ENCODE measurements at regions not wholly inside any gene's neighbourhood (a gene's known extent, or its start where the extent isn't known, plus 50 kb on each side); places are given as distances from the start of the nearest gene placed in this dataset.

- H3K9me2 ChIP-seq (ENCODE audit: insufficient read depth) = peaks cover 9% of the 10 kb centered on the region
- Mint-ChIP-seq H3K9me3 (peaks cover 6% of the 10 kb centered on the region; the same call in 2 of the 3 replicates), H3K27ac (no peak overlapping the region), H3K4me1 (peaks cover 4% of the 10 kb centered on the region), H3K4me3 (no peak overlapping the region), H3K36me3 (ENCODE audit: low read depth) (no peaks in the 10 kb centered on the region; the same call in 2 of the 3 replicates), H3K27me3 (ENCODE audit: insufficient read depth, low read depth, poor library complexity) (peaks cover 5% of the 10 kb centered on the region)
- ATAC-seq (no peak), DNase-seq (ENCODE audit: low spot score) (no peak)
- no peaks in the 10 kb centered on the region for H3K36me3 ChIP-seq (ENCODE audit: insufficient read depth)
- TF ChIP-seq CTCF (conservative IDR thresholded peaks at IDR 0.05; ENCODE audit: low read depth in 2 of 2) (no peak), REST (IDR thresholded peaks at IDR 0.05; ENCODE audit: unreplicated experiment) (no peak), ZNF114 (CRISPR knock-in tag; IDR thresholded peaks at IDR 0.05) (no peak), STAT1 (IDR thresholded peaks at IDR 0.05; ENCODE audit: unreplicated experiment) (no peak), POLR2AphosphoS5 (IDR thresholded peaks at IDR 0.05; ENCODE audit: low read depth) (no peak), EZH2phosphoT487 (IDR thresholded peaks at IDR 0.05; ENCODE audit: unreplicated experiment) (no peak), CREB1 (CRISPR knock-in tag; IDR thresholded peaks at IDR 0.05; ENCODE audit: low read depth) (no peak)
- no peaks in the 10 kb centered on the region for H3K4me1 ChIP-seq (ENCODE audit: insufficient read depth)
- H3K4me2 ChIP-seq = no peak overlapping the region
- no peak overlapping the region for H2AFZ ChIP-seq
- no peak overlapping the region for H3K4me3 ChIP-seq
- no peaks in the 10 kb centered on the region for H3K79me2 ChIP-seq (replicated peaks; ENCODE audit: insufficient read depth)
- H3K27ac ChIP-seq (ENCODE audit: low read depth) = no peak overlapping the region
- no peaks in the 10 kb centered on the region for H3F3A ChIP-seq (replicated peaks; ENCODE audit: low read depth)
- H3K27me3 ChIP-seq (ENCODE audit: insufficient read depth) = no peaks in the 10 kb centered on the region
- H4K20me1 ChIP-seq (replicated peaks; ENCODE audit: insufficient read depth) = no peaks in the 10 kb centered on the region
Observed at GRCh38 chr17:17411692-17412091, 65.1 kb upstream of the MED9 start.

GRCh38 chr17:17412326-17412725 is 64.5 kb upstream of the MED9 start:
- Mint-ChIP-seq H3K4me3 (no peak overlapping the region), H3K9me3 (peaks cover 6% of the 10 kb centered on the region; the same call in 2 of the 3 replicates)
- no peak for ATAC-seq
- TF ChIP-seq NANOG (IDR thresholded peaks at IDR 0.05; ENCODE audit: borderline replicate concordance) (no peak), ZNF462 (CRISPR knock-in tag; IDR thresholded peaks at IDR 0.05) (no peak), EZH2phosphoT487 (IDR thresholded peaks at IDR 0.05; ENCODE audit: unreplicated experiment) (no peak), JUNB (IDR thresholded peaks at IDR 0.05; ENCODE audit: unreplicated experiment) (no peak), EZH2 (IDR thresholded peaks at IDR 0.05; ENCODE audit: low read depth, unreplicated experiment) (no peak), ZNF114 (CRISPR knock-in tag; IDR thresholded peaks at IDR 0.05) (no peak), CREB1 (CRISPR knock-in tag; IDR thresholded peaks at IDR 0.05; ENCODE audit: low read depth) (no peak)

More at GRCh38 chr17:17412326-17412725, 64.5 kb upstream of the MED9 start:
- no peak overlapping the region for H3K4me2 ChIP-seq
- peaks cover 11% of the 10 kb centered on the region for H3K9me2 ChIP-seq (ENCODE audit: insufficient read depth)
- no peaks in the 10 kb centered on the region for H3K79me2 ChIP-seq (replicated peaks; ENCODE audit: insufficient read depth)
- H3K27me3 ChIP-seq (ENCODE audit: insufficient read depth) = no peaks in the 10 kb centered on the region
- no peak overlapping the region for H2AFZ ChIP-seq
- no peaks in the 10 kb centered on the region for H3F3A ChIP-seq (replicated peaks; ENCODE audit: low read depth)
- no peak overlapping the region for H3K27ac ChIP-seq (ENCODE audit: low read depth)
- no peaks in the 10 kb centered on the region for H3K36me3 ChIP-seq (ENCODE audit: insufficient read depth)
- DNase-seq (ENCODE audit: low spot score) = no peak
- H3K4me3 ChIP-seq = no peak overlapping the region
- Mint-ChIP-seq H3K4me1 (peaks cover 4% of the 10 kb centered on the region), H3K27ac (no peak overlapping the region), H3K27me3 (ENCODE audit: insufficient read depth, low read depth, poor library complexity) (peaks cover 6% of the 10 kb centered on the region), H3K36me3 (ENCODE audit: low read depth) (no peaks in the 10 kb centered on the region; the same call in 2 of the 3 replicates)
- no peaks in the 10 kb centered on the region for H4K20me1 ChIP-seq (replicated peaks; ENCODE audit: insufficient read depth)
- H3K4me1 ChIP-seq (ENCODE audit: insufficient read depth) = no peaks in the 10 kb centered on the region

All from GM23338 (cell line).